ENCODE measurements at regions not wholly inside any gene's neighbourhood (a gene's known extent, or its start where the extent isn't known, plus 50 kb on each side); places are given as distances from the start of the nearest gene placed in this dataset.
A peak's percentile ranks its signal among the peaks of the same experiment; 100 is the strongest.

DNA sequence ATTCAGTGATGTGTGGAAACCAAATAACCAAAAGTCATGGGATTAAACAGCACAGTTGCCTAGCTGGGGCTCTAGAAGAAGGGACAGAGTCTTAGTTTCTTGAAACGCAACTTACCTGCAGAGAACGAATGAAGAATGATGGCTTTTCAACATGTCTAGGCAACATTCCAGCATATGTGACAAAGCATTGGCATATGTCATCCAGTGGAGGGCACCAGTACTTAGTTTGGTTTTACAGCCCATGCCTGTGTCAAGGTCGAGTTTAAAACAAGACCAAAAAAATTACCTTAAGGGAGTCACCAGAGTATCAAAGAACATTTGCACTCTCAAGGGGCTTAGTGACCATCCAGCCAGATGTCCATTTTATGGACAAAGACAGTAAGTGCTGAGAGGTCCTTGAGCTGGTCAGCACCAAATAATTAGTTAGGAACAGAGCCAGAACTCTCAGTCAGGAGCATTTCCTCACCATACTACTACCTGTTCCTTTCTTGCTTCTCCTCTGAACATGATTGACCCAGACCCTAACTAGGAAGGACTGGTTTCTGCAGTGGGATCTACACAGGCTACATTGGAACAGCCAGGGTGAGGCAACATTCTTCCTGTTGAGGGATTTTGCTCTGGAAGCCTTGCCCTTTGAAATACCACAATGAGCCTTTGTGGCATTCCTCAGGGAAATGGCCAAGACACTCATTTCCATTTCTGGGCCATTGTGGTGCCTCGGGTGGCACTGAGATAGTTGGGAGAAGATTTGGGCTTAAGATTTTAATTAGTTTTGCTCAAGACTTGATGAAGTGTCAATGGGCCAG is 75.4 kb upstream of the ANKH start:
- DNase-seq = no peak
- 32 to 37% methylated on average over 4 of the region's 4 CpGs for WGBS, 2 donors
- Histone ChIP-seq H3K4me3 (ENCODE audit: low read length in 2 of 2) (no peak overlapping the region), H3K36me3 (ENCODE audit: control insufficient read depth in 1 of 2, insufficient read depth in 2 of 2, low read length in 1 of 2) (no peaks in the 10 kb centered on the region), H3K27me3 (ENCODE audit: control insufficient read depth in 1 of 2, insufficient read depth in 2 of 2, low read length in 1 of 2) (no peaks in the 10 kb centered on the region), H3K27ac (ENCODE audit: low read depth in 1 of 2, low read length in 2 of 2) (no peak overlapping the region), H3K9me3 (ENCODE audit: control insufficient read depth, low read length) (no peaks in the 10 kb centered on the region), H3K4me1 (ENCODE audit: control insufficient read depth in 1 of 2, insufficient read depth in 2 of 2, low read length in 2 of 2) (peaks cover 2 to 5% of the 10 kb centered on the region in 2 donors)
- peak; percentile 50 for ATAC-seq (ENCODE audit: low FRiP score)
- intact Hi-C loops (cut with DNase I) = no loop called here

DNA sequence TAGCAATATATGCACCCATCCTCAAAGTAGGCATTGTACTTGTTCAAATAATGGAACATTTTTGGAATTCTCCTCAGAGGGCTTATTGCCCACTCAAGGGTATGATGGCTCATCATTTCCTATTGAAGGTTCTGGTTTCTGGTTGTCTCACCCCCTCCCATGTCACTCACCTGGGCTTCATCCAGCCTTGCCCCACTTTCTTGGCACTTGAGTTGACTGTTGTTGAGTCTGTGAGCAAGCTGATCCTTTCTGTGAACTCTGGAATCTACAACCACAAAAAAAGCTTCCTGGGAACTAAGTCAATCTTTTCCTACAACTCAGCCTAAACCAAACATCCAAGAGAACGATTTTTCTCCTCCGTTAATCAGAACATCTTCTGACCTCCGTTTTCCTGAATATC is 73.9 kb upstream of the ANKH start:
- Histone ChIP-seq H3K27ac (ENCODE audit: low read depth in 1 of 2, low read length in 2 of 2) (no peak overlapping the region), H3K4me1 (ENCODE audit: control insufficient read depth in 1 of 2, insufficient read depth in 2 of 2, low read length in 2 of 2) (peaks cover 0 to 5% of the 10 kb centered on the region in 2 donors), H3K9me3 (ENCODE audit: control insufficient read depth, low read length) (no peaks in the 10 kb centered on the region), H3K4me3 (ENCODE audit: low read length in 2 of 2) (no peak overlapping the region), H3K27me3 (ENCODE audit: control insufficient read depth in 1 of 2, insufficient read depth in 2 of 2, low read length in 1 of 2) (peaks cover 0 to 1% of the 10 kb centered on the region in 2 donors), H3K36me3 (ENCODE audit: control insufficient read depth in 1 of 2, insufficient read depth in 2 of 2, low read length in 1 of 2) (no peaks in the 10 kb centered on the region)
- DNase-seq (no peak), ATAC-seq (ENCODE audit: low FRiP score) (no peak)
- intact Hi-C loops (cut with DNase I) = no loop called here
- 15 to 16% methylated on average over 3 of the region's 3 CpGs for WGBS, 2 donors

DNA sequence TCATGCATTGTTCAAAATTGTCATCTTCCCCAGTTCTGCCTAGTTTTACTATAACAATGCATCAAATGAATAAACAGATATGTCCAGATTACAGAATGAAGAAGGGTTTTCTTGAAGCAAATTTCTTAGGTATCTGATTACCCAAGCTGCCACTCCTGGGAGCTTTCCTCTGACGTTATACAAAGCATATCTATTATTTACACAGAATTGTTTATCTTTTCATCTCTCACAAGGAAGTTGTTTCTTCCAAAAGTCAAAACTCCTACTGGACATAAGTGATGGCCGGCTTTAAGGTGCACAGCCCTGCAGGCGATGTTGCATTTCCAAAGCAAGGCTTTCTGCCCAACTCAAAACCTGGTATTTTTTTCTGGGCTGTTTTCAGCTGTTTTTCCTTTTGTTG is 73.4 kb upstream of the ANKH start:
- 72 to 73% methylated on average over 3 of the region's 3 CpGs for WGBS, 2 donors
- H3K27me3 ChIP-seq (ENCODE audit: control insufficient read depth in 1 of 2, insufficient read depth in 2 of 2, low read length in 1 of 2) = peaks cover 0 to 1% of the 10 kb centered on the region in 2 donors
- ATAC-seq (ENCODE audit: low FRiP score) (no peak), DNase-seq (no peak)
- intact Hi-C loops (cut with DNase I) = no loop called here
- H3K36me3 ChIP-seq (ENCODE audit: control insufficient read depth in 1 of 2, insufficient read depth in 2 of 2, low read length in 1 of 2) = no peaks in the 10 kb centered on the region
- no peak overlapping the region for H3K4me3 ChIP-seq (ENCODE audit: low read length in 2 of 2)
- H3K27ac ChIP-seq (ENCODE audit: low read depth in 1 of 2, low read length in 2 of 2) = no peak overlapping the region
- peaks cover 0 to 5% of the 10 kb centered on the region in 2 donors for H3K4me1 ChIP-seq (ENCODE audit: control insufficient read depth in 1 of 2, insufficient read depth in 2 of 2, low read length in 2 of 2)
- no peaks in the 10 kb centered on the region for H3K9me3 ChIP-seq (ENCODE audit: control insufficient read depth, low read length)

DNA sequence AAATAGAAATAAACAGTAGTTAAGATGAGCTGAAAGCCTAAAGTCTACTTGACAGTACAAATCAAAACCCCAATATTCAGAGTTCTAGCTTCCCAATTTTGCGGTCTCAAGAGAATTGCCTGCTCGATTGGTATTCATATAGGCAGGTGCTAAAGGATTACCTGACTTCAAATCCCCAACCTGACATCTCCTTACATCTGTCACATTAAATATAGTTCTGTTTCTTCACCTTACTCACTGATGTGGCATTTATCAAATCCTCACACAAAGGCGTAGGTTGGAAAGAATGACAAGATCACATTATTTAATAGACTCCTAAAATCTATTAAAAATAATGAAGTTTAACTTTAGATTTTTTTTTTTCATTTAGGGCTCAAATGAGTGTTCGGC is 72.8 kb upstream of the ANKH start:
- H3K27ac ChIP-seq (ENCODE audit: low read depth in 1 of 2, low read length in 2 of 2) = no peak overlapping the region
- intact Hi-C loops (cut with DNase I) = no loop called here
- no peaks in the 10 kb centered on the region for H3K9me3 ChIP-seq (ENCODE audit: control insufficient read depth, low read length)
- no peaks in the 10 kb centered on the region for H3K36me3 ChIP-seq (ENCODE audit: control insufficient read depth in 1 of 2, insufficient read depth in 2 of 2, low read length in 1 of 2)
- H3K4me1 ChIP-seq (ENCODE audit: control insufficient read depth in 1 of 2, insufficient read depth in 2 of 2, low read length in 2 of 2) = peaks cover 0 to 5% of the 10 kb centered on the region in 2 donors
- WGBS, 2 donors = 88 to 91% methylated on average over 4 of the region's 4 CpGs
- H3K4me3 ChIP-seq (ENCODE audit: low read length in 2 of 2) = no peak overlapping the region
- ATAC-seq (ENCODE audit: low FRiP score) (no peak), DNase-seq (no peak)
- peaks cover 0 to 1% of the 10 kb centered on the region in 2 donors for H3K27me3 ChIP-seq (ENCODE audit: control insufficient read depth in 1 of 2, insufficient read depth in 2 of 2, low read length in 1 of 2)

DNA sequence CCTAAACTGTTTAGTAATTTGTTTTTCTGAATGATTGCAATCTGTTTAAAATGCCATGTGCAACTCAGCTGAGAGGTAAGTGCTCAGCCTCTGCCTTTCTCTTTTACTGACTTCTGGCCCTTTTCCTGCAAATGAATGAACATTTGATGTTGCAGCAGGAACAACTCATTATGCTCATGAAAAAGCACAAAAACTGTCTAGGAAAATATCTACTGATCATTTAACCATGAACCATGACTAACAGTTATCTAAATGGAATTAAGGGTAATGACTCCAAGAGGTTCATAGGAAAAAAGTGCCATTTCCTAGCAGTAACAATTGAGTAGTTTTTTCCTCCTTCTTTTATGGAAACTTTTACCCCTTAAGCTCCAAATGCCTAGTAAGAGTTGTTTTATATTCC is 70.6 kb upstream of the ANKH start:
- Histone ChIP-seq H3K4me3 (ENCODE audit: low read length in 2 of 2) (no peak overlapping the region), H3K36me3 (ENCODE audit: control insufficient read depth in 1 of 2, insufficient read depth in 2 of 2, low read length in 1 of 2) (no peaks in the 10 kb centered on the region), H3K27me3 (ENCODE audit: control insufficient read depth in 1 of 2, insufficient read depth in 2 of 2, low read length in 1 of 2) (peaks cover 0 to 1% of the 10 kb centered on the region in 2 donors), H3K27ac (ENCODE audit: low read depth in 1 of 2, low read length in 2 of 2) (no peak overlapping the region), H3K4me1 (ENCODE audit: control insufficient read depth in 1 of 2, insufficient read depth in 2 of 2, low read length in 2 of 2) (peaks cover 0 to 5% of the 10 kb centered on the region in 2 donors), H3K9me3 (ENCODE audit: control insufficient read depth, low read length) (no peaks in the 10 kb centered on the region)
- DNase-seq (no peak), ATAC-seq (ENCODE audit: low FRiP score) (no peak)
- intact Hi-C loops (cut with DNase I) = no loop called here

DNA sequence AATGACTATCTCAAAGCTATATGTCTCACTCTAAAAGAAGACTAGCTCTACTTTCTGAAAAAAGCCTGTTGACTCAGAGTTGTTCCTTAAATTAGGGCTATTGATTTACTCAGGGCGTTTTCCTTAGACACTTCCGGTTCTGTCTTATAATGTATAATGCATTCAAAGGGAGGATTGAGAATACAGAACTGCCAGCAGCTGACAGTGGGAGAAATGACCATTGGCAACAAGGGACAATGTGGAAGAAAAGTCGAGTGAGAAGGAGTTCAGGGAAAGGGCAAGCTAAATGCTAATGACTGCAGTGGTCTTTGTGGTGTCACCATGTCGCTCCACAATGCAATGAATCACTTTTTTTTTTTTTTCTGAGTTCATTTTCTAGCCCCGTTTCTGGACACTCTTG is 65.7 kb upstream of the ANKH start:
- Histone ChIP-seq H3K4me3 (ENCODE audit: low read length in 2 of 2) (no peak overlapping the region), H3K4me1 (ENCODE audit: control insufficient read depth in 1 of 2, insufficient read depth in 2 of 2, low read length in 2 of 2) (no peaks in the 10 kb centered on the region), H3K27ac (ENCODE audit: low read depth in 1 of 2, low read length in 2 of 2) (no peak overlapping the region), H3K9me3 (ENCODE audit: control insufficient read depth, low read length) (no peaks in the 10 kb centered on the region), H3K36me3 (ENCODE audit: control insufficient read depth in 1 of 2, insufficient read depth in 2 of 2, low read length in 1 of 2) (no peaks in the 10 kb centered on the region), H3K27me3 (ENCODE audit: control insufficient read depth in 1 of 2, insufficient read depth in 2 of 2, low read length in 1 of 2) (peaks cover 0 to 1% of the 10 kb centered on the region in 2 donors)
- ATAC-seq (ENCODE audit: low FRiP score) (no peak), DNase-seq (no peak)
- WGBS, 2 donors = 30 to 33% methylated on average over 5 of the region's 5 CpGs
- intact Hi-C loops (cut with DNase I) = no loop called here

DNA sequence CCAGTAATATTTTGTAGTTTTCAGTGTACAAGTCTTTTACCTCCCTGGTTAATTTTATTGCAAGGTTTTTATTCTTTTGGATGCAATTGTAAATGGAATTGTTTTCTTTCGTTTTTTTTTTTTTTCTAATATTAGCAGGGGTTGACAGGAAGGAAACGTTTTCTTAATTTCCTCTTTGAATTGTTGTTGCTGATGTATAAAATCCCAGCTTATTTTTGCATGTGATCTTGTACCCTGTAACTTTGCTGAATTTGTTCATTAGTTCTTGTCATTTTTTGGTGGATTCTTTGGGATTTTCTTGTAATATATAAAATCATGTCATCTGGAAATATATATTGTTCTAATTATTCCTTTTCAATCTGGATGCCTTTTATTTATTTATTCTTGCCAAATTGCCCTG is 65.0 kb upstream of the ANKH start:
- WGBS, 2 donors = 33 to 35% methylated on average over 2 of the region's 2 CpGs
- intact Hi-C loops (cut with DNase I) = no loop called here
- Histone ChIP-seq H3K27me3 (ENCODE audit: control insufficient read depth in 1 of 2, insufficient read depth in 2 of 2, low read length in 1 of 2) (peaks cover 0 to 1% of the 10 kb centered on the region in 2 donors), H3K36me3 (ENCODE audit: control insufficient read depth in 1 of 2, insufficient read depth in 2 of 2, low read length in 1 of 2) (no peaks in the 10 kb centered on the region), H3K27ac (ENCODE audit: low read depth in 1 of 2, low read length in 2 of 2) (no peak overlapping the region), H3K4me1 (ENCODE audit: control insufficient read depth in 1 of 2, insufficient read depth in 2 of 2, low read length in 2 of 2) (no peaks in the 10 kb centered on the region), H3K4me3 (ENCODE audit: low read length in 2 of 2) (no peak overlapping the region), H3K9me3 (ENCODE audit: control insufficient read depth, low read length) (no peaks in the 10 kb centered on the region)
- DNase-seq (no peak), ATAC-seq (ENCODE audit: low FRiP score) (no peak)

DNA sequence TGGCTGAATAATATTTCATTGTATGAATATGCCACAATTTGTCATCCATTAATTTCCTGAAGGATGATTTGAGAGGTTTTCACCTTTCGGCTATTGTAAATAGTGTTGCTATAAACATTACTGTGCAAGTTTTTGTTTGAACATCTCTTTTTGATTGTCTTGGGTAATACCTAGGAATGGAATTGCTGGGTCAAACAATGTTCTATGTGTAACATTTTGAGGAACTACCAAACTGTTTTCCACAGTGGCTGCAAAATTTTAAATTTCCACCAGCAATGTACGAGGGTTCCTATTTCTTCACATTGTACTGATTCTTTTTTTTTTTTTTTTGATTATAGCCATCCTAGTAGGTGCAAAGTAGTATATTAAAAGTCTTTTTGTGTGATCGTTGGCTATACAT is 63.8 kb upstream of the ANKH start:
- Histone ChIP-seq H3K36me3 (ENCODE audit: control insufficient read depth in 1 of 2, insufficient read depth in 2 of 2, low read length in 1 of 2) (no peaks in the 10 kb centered on the region), H3K4me1 (ENCODE audit: control insufficient read depth in 1 of 2, insufficient read depth in 2 of 2, low read length in 2 of 2) (no peaks in the 10 kb centered on the region), H3K9me3 (ENCODE audit: control insufficient read depth, low read length) (no peaks in the 10 kb centered on the region), H3K4me3 (ENCODE audit: low read length in 2 of 2) (no peak overlapping the region), H3K27ac (ENCODE audit: low read depth in 1 of 2, low read length in 2 of 2) (no peak overlapping the region), H3K27me3 (ENCODE audit: control insufficient read depth in 1 of 2, insufficient read depth in 2 of 2, low read length in 1 of 2) (no peaks in the 10 kb centered on the region)
- no peak for DNase-seq
- no peak for ATAC-seq (ENCODE audit: low FRiP score)
- intact Hi-C loops (cut with DNase I) = no loop called here
- 91 to 92% methylated on average over 3 of the region's 3 CpGs for WGBS, 2 donors

DNA sequence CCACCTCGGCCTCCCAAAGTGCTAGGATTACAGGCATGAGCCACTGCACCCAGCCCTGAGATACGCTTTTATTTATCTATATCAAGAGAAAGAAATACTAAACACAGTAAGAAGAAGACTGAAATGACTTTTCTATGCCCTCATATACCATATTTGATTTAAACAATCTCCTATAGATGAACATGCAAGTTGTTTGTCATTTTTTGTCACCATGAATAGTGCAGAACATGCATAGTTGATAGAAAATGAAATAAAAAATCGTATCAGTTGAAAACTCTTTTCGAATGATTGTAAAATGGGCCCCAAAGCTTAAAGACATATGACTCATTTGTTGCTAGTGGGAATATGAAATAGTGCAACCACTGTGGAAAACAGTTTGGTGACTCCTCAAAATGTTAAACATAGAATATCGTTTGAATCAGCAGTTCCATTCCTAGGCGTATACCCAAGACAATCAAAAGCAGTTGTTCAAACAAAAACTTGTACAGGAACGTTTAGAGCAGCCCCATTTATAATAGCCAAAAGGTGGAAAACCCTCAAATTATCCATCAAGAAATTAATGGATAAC is 61.4 kb upstream of the ANKH start:
- H3K36me3 ChIP-seq (ENCODE audit: control insufficient read depth in 1 of 2, insufficient read depth in 2 of 2, low read length in 1 of 2) = no peaks in the 10 kb centered on the region
- no peaks in the 10 kb centered on the region for H3K27me3 ChIP-seq (ENCODE audit: control insufficient read depth in 1 of 2, insufficient read depth in 2 of 2, low read length in 1 of 2)
- ATAC-seq (ENCODE audit: low FRiP score) (no peak), DNase-seq (no peak)
- H3K4me1 ChIP-seq (ENCODE audit: control insufficient read depth in 1 of 2, insufficient read depth in 2 of 2, low read length in 2 of 2) = no peaks in the 10 kb centered on the region
- no peak overlapping the region for H3K4me3 ChIP-seq (ENCODE audit: low read length in 2 of 2)
- WGBS, 2 donors = 65 to 69% methylated on average over 7 of the region's 7 CpGs
- H3K9me3 ChIP-seq (ENCODE audit: control insufficient read depth, low read length) = no peaks in the 10 kb centered on the region
- intact Hi-C loops (cut with DNase I) = no loop called here
- no peak overlapping the region for H3K27ac ChIP-seq (ENCODE audit: low read depth in 1 of 2, low read length in 2 of 2)
